Tibial nerve (tissue), 4 donors: ENCODE measurements at regions not wholly inside any gene's neighbourhood (a gene's known extent, or its start where the extent isn't known, plus 50 kb on each side); places are given as distances from the start of the nearest gene placed in this dataset. TPM values are rescaled to one million over a fixed set of nuclear protein-coding genes. Genes with fewer than 3 reads are reported as not detected.

Source experiments
- DNase-seq, 2 donors: peaks; one replicate each; pipeline ENCODE4 v3.0.0-alpha.2; 2019; ENCODE audit warnings: low spot score in 2 of 2
- H3K27ac ChIP-seq, 4 donors: fragments of 200-600 bp; sonication (generic) in 3 of 4; one replicate each; pipeline ENCODE4 v1.5.1; 2017 to 2019; ENCODE audit warnings: mild to moderate bottlenecking in 1 of 4
- H3K27me3 ChIP-seq, 2 donors: fragments of 200-600 bp; sonication (generic) in 1 of 2; one replicate each; pipeline versions ENCODE4 v1.5.1 to v1.6.0; 2017 to 2019
- H3K36me3 ChIP-seq, 3 donors: fragments of 200-600 bp; sonication (generic); one replicate each; pipeline ENCODE4 v1.5.1; 2018 to 2019
- H3K4me1 ChIP-seq, 4 donors: fragments of 200-600 bp; sonication (generic) in 3 of 4; one replicate each; pipeline ENCODE4 v1.5.1; 2017 to 2019
- H3K4me3 ChIP-seq, 4 donors: fragments of 200-600 bp; sonication (generic) in 3 of 4; one replicate each; pipeline ENCODE4 v1.5.1; 2017 to 2019; ENCODE audit warnings: mild to moderate bottlenecking in 1 of 4, moderate library complexity in 1 of 4
- H3K9me3 ChIP-seq, 4 donors: fragments of 200-600 bp; sonication (generic) in 3 of 4; one replicate each; pipeline ENCODE4 v1.5.1; 2017 to 2019
- EP300 ChIP-seq, 2 donors: sonication (generic); formaldehyde crosslinking; IDR thresholded peaks; one replicate each; pipeline ENCODE4 v1.6.1; 2017; ENCODE audit warnings: antibody characterized with exemption in 2 of 2, mild to moderate bottlenecking in 1 of 2
- POLR2A ChIP-seq, 2 donors: fragments of 450-650 bp; IDR thresholded peaks; one replicate each; pipeline ENCODE4 v1.6.1; 2017; ENCODE audit warnings: antibody characterized with exemption in 2 of 2, mild to moderate bottlenecking in 2 of 2, moderate library complexity in 2 of 2
- WGBS, 2 donors: methylation state at CpG; one replicate each; pipeline ENCODE4 v1.1.5; 2018; 5-methylcytosine and 5-hydroxymethylcytosine counted together
- small RNA-seq: library from RNA; depleted of rRNA; stranded (forward); fragments of <200 nt; gene quantifications from one replicate; pipeline ENCODE3, GENCODE V24; 2016
- TF ChIP-seq, protein P1 (sequence below), 5 experiments: fragments of 200-600 bp in 3 of 5; fragments of 450-650 bp in 2 of 5; sonication (generic) in 3 of 5; IDR thresholded peaks; one replicate each; pipeline ENCODE4 v1.5.1; 2016 to 2019; ENCODE audit warnings: antibody characterized with exemption in 5 of 5, mild to moderate bottlenecking in 3 of 5, moderate library complexity in 2 of 5

GRCh38 chr3:89057398-89057797 is 50.0 kb upstream of the EPHA3 start:
- no peak overlapping the region for H3K4me3 ChIP-seq
- TF ChIP-seq, protein P1, sequence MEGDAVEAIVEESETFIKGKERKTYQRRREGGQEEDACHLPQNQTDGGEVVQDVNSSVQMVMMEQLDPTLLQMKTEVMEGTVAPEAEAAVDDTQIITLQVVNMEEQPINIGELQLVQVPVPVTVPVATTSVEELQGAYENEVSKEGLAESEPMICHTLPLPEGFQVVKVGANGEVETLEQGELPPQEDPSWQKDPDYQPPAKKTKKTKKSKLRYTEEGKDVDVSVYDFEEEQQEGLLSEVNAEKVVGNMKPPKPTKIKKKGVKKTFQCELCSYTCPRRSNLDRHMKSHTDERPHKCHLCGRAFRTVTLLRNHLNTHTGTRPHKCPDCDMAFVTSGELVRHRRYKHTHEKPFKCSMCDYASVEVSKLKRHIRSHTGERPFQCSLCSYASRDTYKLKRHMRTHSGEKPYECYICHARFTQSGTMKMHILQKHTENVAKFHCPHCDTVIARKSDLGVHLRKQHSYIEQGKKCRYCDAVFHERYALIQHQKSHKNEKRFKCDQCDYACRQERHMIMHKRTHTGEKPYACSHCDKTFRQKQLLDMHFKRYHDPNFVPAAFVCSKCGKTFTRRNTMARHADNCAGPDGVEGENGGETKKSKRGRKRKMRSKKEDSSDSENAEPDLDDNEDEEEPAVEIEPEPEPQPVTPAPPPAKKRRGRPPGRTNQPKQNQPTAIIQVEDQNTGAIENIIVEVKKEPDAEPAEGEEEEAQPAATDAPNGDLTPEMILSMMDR (IDR thresholded peaks at IDR 0.05), result no peak
- TF ChIP-seq POLR2A (IDR thresholded peaks at IDR 0.05), result no peak
- no peak for TF ChIP-seq EP300 (IDR thresholded peaks at IDR 0.05)
- no peaks in the 10 kb centered on the region for H3K36me3 ChIP-seq
- WGBS, 2 donors, result 78 to 88% methylated on average over 4 of the region's 4 CpGs
- no peaks in the 10 kb centered on the region for H3K4me1 ChIP-seq
- no peak for DNase-seq
- no peaks in the 10 kb centered on the region for H3K27me3 ChIP-seq
- H3K27ac ChIP-seq, result no peak overlapping the region
- H3K9me3 ChIP-seq, result no peaks in the 10 kb centered on the region

Small RNA genes lying in the stretch of these regions (small RNA-seq; reads per million reads assigned to genes)
- not detected for gene RF00019
